NCI-H526 (cell line): ENCODE measurements at regions not wholly inside any gene's neighbourhood (a gene's known extent, or its start where the extent isn't known, plus 50 kb on each side); places are given as distances from the start of the nearest gene placed in this dataset.
"Not testable (repeated sequence)": the region's sequence is repeated elsewhere in the genome, so short reads cannot be mapped to it uniquely, and the experiment has no call there.

ENCODE experiments used
- DNase-seq, 2 experiments: peaks; one replicate each; lab custom pipeline; 2025; lab: John Stamatoyannopoulos, UW

DNA sequence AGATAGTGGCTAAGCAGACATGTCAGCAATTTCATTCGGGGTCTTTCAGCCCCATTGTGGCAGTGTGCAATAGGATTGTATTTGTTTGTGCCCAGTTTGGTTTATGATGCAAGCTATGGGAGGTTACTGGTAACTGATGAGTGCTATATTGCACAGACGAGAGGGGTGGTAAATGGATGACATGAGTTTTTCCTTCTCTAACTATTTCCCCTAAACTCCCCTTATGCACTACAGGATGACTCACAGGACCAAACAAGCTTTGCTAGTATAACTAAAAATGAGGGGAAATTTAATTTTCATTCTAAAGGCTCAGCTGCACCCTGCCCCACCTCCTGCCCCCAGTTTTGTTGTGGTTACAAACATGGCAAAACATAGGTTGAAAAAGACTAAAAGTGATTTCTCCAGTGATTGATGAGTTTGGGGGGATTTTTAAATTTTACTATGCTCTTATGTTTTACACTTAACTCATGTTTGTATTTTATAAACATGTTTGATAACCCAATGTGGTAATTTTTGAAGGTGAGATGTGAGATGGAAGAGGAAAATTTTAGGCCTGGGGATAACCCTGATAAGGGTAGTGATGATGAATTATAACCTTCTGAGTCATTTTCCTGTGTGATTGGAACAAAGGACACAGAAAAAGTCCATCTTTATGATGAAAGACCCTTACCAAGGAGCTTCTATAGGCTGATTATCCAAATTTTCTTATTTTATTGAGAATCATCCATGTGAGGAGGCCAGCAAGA, 60.8 kb upstream of the NAMPT start:
- no peak for DNase-seq

DNA sequence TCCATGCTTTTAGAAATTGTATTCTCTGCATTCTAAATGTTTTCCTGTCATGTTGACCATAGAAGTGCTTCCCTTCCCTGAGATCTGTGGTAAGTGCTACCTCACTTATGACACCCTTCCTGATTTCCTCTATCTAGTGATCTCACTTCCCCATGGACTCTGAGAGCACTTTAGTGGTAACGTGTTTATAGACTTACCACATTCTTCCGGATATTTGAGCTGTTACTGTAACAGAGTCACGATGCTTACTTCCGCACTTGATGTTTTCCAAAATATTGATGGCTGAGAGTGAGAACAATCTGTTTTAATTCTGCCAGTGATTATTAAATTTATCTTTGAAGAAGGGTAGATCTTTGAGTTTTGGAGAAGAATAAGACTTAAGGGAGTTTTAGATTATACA, 60.1 kb upstream of the NAMPT start:
- DNase-seq = no peak

DNA sequence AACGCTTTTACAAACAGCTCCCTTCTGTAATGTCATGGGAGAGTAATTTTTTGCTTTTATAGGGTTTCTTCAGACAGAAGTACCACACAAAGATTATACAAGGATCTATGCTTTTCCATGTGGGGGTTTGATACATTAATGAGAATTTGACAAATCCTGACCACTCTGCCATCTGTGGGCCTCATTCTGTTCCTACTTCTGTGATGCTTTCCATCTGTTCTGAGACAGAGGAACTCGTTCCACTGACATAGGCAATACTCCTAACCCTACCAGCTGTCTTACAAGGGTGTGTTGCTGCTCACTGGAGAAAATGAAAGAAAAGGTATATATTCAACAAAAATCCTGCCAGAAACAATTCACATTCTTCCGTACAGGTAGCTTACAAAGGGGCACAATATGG, 59.4 kb upstream of the NAMPT start:
- no peak for DNase-seq

DNA sequence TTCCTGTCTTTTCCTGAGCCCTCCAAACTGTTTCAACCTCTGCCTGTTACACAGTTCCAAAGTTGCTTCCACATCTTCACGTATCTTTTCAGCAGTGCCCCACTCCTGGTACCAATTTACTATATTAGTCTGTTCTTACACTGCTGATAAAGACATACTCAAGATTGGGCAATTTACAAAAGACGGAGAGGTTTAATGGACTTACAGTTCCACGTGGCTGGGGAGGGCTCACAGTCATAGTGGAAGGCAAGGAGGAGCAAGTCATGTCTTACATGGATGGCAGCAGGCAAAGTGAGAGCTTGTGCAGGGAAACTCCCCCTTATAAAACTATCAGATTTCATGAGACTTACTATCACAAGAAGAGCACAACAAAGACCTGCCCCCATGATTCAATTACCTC, 57.3 kb upstream of the NAMPT start:
- not testable (repeated sequence) for DNase-seq

DNA sequence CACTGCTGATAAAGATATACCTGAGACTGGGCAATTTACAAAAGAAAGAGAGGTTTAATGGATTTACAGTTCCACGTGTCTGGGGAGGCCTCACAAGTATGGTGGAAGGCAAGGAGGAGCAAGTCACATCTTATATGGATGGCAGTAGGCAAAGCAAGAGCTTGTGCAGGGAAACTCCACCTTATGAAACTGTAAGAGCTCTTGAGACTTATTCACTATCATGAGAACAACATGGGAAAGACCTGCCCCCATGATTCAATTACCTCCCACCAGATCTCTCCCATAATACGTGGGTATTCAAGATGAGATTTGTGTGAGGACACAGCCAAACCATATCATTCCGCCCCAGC, 55.4 kb upstream of the NAMPT start:
- not testable (repeated sequence) for DNase-seq

DNA sequence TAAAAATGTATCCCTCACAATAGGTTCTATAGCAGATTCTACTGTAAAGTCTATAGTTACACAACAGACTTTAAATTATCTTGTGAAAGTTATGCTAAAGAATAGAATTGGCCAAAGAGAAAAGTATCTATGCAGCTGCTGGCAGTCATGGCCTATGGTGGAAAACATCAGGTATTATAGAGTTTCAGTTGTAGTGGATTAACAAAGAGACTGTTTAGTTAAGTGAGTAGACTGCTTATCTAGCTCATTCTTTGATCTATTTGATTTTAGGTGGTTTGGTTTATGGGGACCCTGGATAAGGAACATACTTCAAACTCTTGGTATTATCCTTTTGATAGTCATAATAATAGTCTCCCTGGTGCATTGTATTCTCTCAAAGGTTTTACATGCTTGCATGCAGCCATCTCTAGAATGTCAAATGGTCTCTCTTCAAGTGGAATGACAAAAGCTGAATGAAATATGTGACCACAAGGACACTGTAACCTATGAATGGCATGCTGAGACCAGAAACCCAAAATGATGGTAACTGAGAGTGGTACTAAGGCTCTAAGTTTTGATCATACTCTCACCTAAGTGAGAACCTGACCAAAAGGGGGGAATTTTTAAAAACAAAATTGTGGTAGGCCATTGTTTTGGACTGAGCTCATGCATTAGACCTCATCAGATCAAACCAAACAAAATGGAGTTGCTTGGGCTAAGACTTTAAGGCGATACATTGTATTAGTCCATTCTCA, 54.9 kb upstream of the NAMPT start:
- no peak for DNase-seq

DNA sequence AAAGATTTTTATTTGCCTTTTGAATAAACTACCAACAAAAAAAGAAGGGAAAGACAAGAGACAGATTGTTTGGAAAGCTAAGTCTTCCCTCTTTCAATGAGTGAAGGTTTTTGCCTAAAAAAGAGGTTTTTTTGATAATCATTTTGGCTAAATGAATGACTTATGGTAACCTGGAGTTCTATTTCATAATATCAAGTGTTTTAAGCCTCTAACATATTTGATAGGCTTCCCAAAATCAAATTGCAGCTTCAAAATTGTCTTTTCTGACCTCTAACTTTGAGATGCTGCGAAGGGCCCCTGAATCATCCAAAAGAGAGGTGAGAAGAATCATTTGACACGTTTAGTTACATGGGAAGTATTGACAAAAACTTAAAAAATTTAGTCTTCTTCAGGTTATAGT, 53.0 kb upstream of the NAMPT start:
- DNase-seq = no peak

DNA sequence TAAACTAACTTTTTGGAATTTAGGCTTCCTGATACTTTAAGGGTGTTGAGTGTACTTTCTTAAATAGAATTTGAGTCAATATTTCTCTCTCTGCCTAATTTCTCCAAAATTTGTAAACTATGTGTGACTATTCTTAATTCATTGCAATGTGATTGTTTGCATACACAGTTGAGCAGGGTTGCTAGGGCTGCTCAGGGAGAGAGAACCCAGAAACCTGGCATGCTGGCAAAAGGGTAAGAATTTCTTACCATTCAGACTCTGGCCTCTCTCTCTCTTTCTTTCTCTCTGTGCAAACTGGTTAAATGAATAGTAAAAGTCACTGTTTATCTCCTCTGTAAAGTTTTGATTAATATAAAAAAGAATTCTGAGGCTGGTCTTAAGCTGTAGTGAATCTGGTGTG, 51.0 kb upstream of the NAMPT start:
- no peak for DNase-seq
